DMS79 treated with DMSO at 0.1 percent for 48 hours (cell line): ENCODE measurements at regions not wholly inside any gene's neighbourhood (a gene's known extent, or its start where the extent isn't known, plus 50 kb on each side); places are given as distances from the start of the nearest gene placed in this dataset.

ENCODE experiments used
- DNase-seq: peaks from one replicate; lab custom pipeline; 2025; lab: John Stamatoyannopoulos, UW

- no peak for DNase-seq
These were observed 1314.2 kb downstream of the OTOL1 start for GRCh38 chr3:162810776-162811175.

GRCh38 chr3:162842549-162843216, 1346.1 kb downstream of the OTOL1 start:
- no peak for DNase-seq

- DNase-seq, result no peak
These were observed 1349.3 kb downstream of the OTOL1 start for GRCh38 chr3:162845918-162846317.

- DNase-seq, result no peak
These were observed 1350.9 kb downstream of the OTOL1 start for GRCh38 chr3:162847511-162847910.

- no peak for DNase-seq
These were observed 1367.0 kb downstream of the OTOL1 start for GRCh38 chr3:162863579-162863978.

GRCh38 chr3:162865466-162865865, 1368.9 kb downstream of the OTOL1 start:
- DNase-seq, result no peak

- no peak for DNase-seq
These were observed 1382.5 kb downstream of the OTOL1 start for GRCh38 chr3:162879021-162879562.

GRCh38 chr3:162884373-162884772, 1387.8 kb downstream of the OTOL1 start:
- no peak for DNase-seq

GRCh38 chr3:162892921-162893793, 1396.5 kb downstream of the OTOL1 start:
- no peak for DNase-seq

- no peak for DNase-seq
These were observed 1400.7 kb downstream of the OTOL1 start for GRCh38 chr3:162897291-162897690.

- DNase-seq, result no peak
These were observed 1435.9 kb downstream of the OTOL1 start for GRCh38 chr3:162932503-162932902.

GRCh38 chr3:162933656-162934055, 1437.0 kb downstream of the OTOL1 start:
- no peak for DNase-seq

- DNase-seq, result no peak
These were observed 1440.1 kb downstream of the OTOL1 start for GRCh38 chr3:162936706-162937105.

- DNase-seq, result no peak
These were observed 1441.5 kb downstream of the OTOL1 start for GRCh38 chr3:162938083-162938482.

- no peak for DNase-seq
These were observed 1449.0 kb downstream of the OTOL1 start for GRCh38 chr3:162945626-162946025.

GRCh38 chr3:162956711-162957110, 1460.1 kb downstream of the OTOL1 start:
- no peak for DNase-seq

GRCh38 chr3:162960269-162960668, 1463.7 kb downstream of the OTOL1 start:
- no peak for DNase-seq

- no peak for DNase-seq
These were observed 1473.7 kb downstream of the OTOL1 start for GRCh38 chr3:162970292-162970691.

- DNase-seq, result no peak
These were observed 1475.1 kb downstream of the OTOL1 start for GRCh38 chr3:162971715-162972114.

GRCh38 chr3:162973428-162973917, 1476.9 kb downstream of the OTOL1 start:
- DNase-seq, result no peak

- no peak for DNase-seq
These were observed 1481.5 kb downstream of the OTOL1 start for GRCh38 chr3:162978136-162978535.

- no peak for DNase-seq
These were observed 1488.1 kb downstream of the OTOL1 start for GRCh38 chr3:162984746-162985145.
